IPS-15b (cell line): ENCODE measurements at regions not wholly inside any gene's neighbourhood (a gene's known extent, or its start where the extent isn't known, plus 50 kb on each side); places are given as distances from the start of the nearest gene placed in this dataset.
"Not testable (repeated sequence)": the region's sequence is repeated elsewhere in the genome, so short reads cannot be mapped to it uniquely, and the experiment has no call there.

Experiments used
- H3K27me3 ChIP-seq: one replicate; pipeline ENCODE4 v1.6.1; 2013; ENCODE audit warnings: low read length; ENCODE audit not compliant: control insufficient read depth, insufficient read depth
- H3K36me3 ChIP-seq: one replicate; pipeline ENCODE4 v1.6.1; 2013; ENCODE audit warnings: low read length; ENCODE audit not compliant: control insufficient read depth, insufficient read depth
- H3K4me1 ChIP-seq: one replicate; pipeline ENCODE4 v1.6.1; 2013; ENCODE audit warnings: mild to moderate bottlenecking, low read length; ENCODE audit not compliant: control insufficient read depth, insufficient read depth
- H3K4me3 ChIP-seq: one replicate; pipeline ENCODE4 v1.5.1; 2013; ENCODE audit warnings: low read depth, low read length
- H3K9ac ChIP-seq: one replicate; pipeline ENCODE4 v1.6.1; 2013; ENCODE audit warnings: low read depth, mild to moderate bottlenecking, low read length
- H3K9me3 ChIP-seq: one replicate; pipeline ENCODE4 v1.6.1; 2013; ENCODE audit warnings: mild to moderate bottlenecking, low read length; ENCODE audit not compliant: control insufficient read depth, insufficient read depth

DNA sequence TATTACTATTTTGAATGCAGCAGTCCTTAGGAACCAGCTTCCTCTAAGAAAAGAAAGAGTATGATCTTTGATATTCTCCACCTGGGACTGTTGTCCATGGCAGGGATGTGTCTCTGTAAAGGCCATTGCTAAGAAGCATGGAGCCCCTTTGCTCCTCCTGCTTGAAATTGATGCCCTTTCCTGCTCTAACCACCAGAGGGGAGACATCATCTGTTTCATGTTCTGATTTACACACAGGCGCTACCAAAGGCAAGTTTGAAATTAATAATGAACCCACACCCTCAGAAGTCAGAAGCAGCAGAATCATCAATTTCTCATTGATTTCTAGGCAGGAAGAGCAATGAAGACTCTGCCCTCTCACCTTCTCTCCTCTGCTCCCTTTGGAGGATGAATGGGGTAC is 253.8 kb downstream of the RMST start:
- Histone ChIP-seq H3K9me3 (no peaks in the 10 kb centered on the region), H3K9ac (no peak overlapping the region), H3K4me1 (peaks cover 14% of the 10 kb centered on the region), H3K4me3 (no peak overlapping the region), H3K27me3 (no peaks in the 10 kb centered on the region), H3K36me3 (no peaks in the 10 kb centered on the region)

DNA sequence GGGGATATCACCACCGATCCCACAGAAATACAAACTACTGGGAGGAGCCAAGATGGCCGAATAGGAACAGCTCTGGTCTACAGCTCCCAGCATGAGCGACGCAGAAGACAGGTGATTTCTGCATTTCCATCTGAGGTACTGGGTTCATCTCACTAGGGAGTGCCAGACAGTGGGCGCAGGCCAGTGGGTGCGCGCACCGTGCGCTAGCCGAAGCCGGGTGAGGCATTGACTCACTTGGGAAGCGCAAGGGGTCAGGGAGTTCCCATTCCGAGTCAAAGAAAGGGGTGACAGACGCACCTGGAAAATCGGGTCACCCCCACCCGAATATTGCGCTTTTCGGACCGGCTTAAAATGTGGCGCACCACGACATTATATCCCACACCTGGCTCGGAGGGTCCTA is 261.2 kb downstream of the RMST start:
- not testable (repeated sequence) for H3K36me3 ChIP-seq, H3K27me3 ChIP-seq, H3K9me3 ChIP-seq, H3K4me1 ChIP-seq, H3K4me3 ChIP-seq, H3K9ac ChIP-seq

DNA sequence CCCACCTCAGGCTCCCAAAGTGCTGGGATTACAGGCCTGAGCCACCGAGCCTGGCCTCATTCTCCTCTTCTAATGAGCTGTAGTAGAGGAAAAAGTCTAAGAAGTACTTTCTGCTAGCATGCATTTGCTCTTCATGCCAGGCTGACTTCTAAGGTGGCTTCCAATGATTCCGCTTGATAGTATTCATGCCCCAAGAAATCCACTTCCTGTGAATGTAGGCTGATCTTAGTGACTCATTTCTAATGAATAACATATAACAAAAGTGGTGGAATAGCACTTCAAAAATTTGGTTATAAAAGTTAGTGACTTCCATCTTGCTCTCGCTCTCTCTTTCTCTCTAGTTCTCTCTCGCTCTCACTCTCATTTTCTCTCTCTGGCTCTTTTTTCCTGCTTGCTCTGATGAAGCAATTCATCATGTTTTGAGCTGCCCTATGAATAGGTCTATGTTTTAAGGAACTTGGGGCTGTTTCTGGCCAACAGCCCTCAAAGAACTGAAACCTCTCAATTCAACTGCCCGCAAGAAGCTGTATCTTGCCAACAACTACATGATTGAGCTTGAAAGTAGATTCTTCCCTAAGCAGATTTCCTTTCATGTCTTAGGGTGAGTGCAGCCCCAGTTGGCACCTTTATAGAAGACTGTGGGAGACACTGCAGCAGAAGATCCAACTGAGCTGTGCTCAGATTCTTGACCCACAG is 282.9 kb downstream of the RMST start:
- no peaks in the 10 kb centered on the region for H3K27me3 ChIP-seq
- H3K4me1 ChIP-seq, result no peaks in the 10 kb centered on the region
- H3K36me3 ChIP-seq, result no peaks in the 10 kb centered on the region
- no peaks in the 10 kb centered on the region for H3K9me3 ChIP-seq
- no peak overlapping the region for H3K9ac ChIP-seq
- no peak overlapping the region for H3K4me3 ChIP-seq

DNA sequence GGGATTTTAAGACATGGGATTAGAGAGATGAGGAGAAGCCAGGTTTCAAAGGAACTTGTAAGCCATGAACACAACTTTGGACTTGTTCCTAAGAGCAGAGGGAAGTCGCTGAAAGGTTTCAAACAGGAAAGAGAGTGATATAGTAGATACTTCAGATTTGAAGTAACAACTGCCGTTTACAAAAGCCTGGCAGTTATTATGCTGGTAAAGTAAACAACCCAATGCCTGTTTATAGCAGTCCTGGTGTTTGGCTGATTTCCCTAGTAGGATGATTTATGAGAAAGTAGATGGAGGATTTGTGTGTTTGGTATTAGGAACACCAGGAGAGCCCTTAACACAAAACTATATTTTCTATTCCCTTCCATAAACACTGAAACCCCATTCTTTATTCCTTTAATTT is 285.7 kb downstream of the RMST start:
- Histone ChIP-seq H3K4me1 (no peaks in the 10 kb centered on the region), H3K4me3 (no peak overlapping the region), H3K9me3 (no peaks in the 10 kb centered on the region), H3K9ac (no peak overlapping the region), H3K36me3 (no peaks in the 10 kb centered on the region), H3K27me3 (no peaks in the 10 kb centered on the region)

DNA sequence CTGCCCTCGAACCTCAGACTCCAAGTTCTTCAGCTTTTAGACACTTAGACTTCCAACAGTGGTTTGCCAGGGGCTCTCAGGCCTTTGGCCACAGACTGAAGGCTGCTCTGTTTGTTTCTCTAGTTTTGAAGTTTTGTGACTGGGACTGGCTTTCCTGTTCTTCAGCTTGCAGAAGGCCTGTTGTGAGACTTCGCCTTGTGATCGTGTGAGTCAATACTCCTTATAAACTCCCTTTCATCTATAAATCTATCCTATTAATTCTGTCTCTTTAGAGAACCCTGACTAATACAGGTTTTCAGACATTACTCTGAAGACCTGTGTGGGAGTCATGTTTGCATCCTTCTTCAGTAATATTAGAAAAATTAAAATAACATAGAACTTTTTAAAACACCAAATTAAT is 289.1 kb downstream of the RMST start:
- Histone ChIP-seq H3K4me3 (no peak overlapping the region), H3K27me3 (no peaks in the 10 kb centered on the region), H3K36me3 (no peaks in the 10 kb centered on the region), H3K9ac (no peak overlapping the region), H3K4me1 (no peaks in the 10 kb centered on the region), H3K9me3 (no peaks in the 10 kb centered on the region)

DNA sequence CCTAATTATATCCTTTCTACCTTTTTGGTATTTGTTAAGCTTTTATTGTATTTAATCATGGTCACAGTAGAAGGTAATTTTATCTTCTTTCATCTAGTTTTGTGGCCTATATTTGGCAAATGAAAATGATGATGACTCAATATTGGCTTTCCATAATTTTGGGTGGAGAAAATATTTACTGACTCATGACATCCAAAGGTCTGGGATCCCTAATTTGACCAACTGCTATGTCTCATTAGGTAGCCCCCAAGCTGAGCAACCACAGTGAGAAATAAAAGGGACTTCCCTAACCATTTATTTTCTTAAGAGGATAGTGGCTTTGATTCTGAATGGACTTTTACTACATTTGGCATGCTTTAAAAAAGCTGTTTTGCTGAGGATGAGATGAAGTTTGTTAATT is 289.5 kb downstream of the RMST start:
- H3K9ac ChIP-seq, result no peak overlapping the region
- H3K36me3 ChIP-seq, result no peaks in the 10 kb centered on the region
- H3K9me3 ChIP-seq, result no peaks in the 10 kb centered on the region
- H3K27me3 ChIP-seq, result no peaks in the 10 kb centered on the region
- no peaks in the 10 kb centered on the region for H3K4me1 ChIP-seq
- H3K4me3 ChIP-seq, result no peak overlapping the region

DNA sequence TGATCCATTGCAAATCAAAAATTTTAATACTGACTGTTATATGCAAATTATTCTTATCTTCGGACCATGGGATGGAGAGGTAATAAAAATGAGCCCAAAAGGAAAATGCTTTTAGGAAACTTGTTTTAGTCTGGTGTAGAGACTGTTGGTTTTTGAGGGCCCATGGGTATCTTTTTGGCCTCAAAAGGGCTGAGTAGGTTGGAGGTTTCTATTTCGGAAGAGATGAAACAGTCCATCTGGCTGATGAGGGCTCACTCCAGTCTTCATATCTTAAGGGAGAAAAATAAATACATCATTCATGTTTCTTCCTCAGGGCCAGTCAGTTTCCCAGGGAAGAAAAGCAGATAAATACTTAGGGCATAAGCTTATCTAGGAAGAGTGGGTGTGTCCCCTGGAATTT is 290.7 kb downstream of the RMST start:
- Histone ChIP-seq H3K9ac (no peak overlapping the region), H3K9me3 (no peaks in the 10 kb centered on the region), H3K4me3 (no peak overlapping the region), H3K36me3 (no peaks in the 10 kb centered on the region), H3K4me1 (no peaks in the 10 kb centered on the region), H3K27me3 (no peaks in the 10 kb centered on the region)

DNA sequence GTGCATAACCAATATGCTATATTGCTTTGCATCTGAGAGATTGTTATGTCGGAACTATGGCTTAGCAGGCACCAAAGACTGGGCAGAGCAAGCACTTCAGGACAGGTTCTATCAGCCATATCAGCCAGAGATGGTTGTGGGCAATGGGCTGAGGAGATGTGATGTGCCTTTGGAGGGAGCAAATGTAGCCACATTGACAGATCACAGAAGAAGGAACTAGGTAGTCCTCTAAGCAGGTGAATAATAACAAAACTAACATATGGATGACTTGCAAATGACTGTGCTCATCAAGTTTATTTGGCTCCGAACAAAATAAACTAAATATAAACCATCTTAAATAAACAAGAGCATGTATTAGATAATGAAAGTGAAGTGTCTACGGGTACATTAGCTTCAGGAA is 291.7 kb downstream of the RMST start:
- H3K9ac ChIP-seq, result no peak overlapping the region
- no peak overlapping the region for H3K4me3 ChIP-seq
- H3K4me1 ChIP-seq, result no peaks in the 10 kb centered on the region
- no peaks in the 10 kb centered on the region for H3K9me3 ChIP-seq
- H3K36me3 ChIP-seq, result no peaks in the 10 kb centered on the region
- H3K27me3 ChIP-seq, result no peaks in the 10 kb centered on the region

DNA sequence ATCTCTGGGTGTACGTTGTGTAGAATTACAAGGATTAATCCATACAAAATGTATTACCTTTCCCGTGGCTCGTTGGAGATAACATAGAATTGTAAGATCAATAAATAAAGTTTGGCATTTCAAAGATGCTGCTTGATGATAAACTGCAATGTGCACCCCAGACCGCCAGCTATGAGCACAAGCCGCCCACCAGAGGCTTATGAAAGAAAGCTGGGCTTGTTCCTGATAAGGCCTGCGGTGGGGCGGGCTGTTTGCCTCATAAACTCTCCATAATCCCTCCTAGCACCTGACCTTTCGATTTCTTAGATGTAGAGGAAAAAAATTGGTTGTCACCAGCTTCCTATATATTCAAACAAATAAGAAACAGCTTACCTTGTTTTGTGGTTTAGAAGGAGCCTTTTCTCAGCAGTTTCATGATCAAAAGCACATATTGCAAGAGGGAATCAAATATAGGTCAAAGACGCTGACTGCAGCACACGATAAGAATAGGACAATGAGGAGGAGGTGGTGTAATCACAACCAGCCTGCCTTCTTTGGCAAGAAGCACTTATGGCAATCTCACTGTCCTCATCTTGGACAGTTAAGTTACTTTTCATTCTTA is 293.6 kb downstream of the RMST start:
- H3K36me3 ChIP-seq, result no peaks in the 10 kb centered on the region
- H3K4me1 ChIP-seq, result no peaks in the 10 kb centered on the region
- no peaks in the 10 kb centered on the region for H3K27me3 ChIP-seq
- H3K4me3 ChIP-seq, result no peak overlapping the region
- no peak overlapping the region for H3K9ac ChIP-seq
- no peaks in the 10 kb centered on the region for H3K9me3 ChIP-seq

DNA sequence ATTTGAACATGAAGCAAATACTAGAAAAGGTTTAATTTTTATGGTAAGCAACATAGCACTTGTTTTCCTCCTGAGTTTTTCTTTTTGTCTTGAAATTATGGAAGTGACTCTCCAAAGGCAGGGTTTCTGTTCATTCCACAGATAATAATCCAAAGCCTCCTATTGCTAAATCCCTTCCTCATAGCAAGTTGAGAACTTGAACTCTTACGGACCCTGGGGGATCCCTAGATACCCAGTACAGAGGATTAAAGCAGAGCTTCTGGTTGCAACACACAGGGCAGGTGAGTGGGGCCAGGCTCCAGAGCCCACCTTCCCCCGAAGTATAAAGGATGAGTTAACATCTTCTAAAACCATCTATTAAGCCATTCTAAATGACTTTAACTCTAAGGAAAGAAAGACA is 294.1 kb downstream of the RMST start:
- no peak overlapping the region for H3K4me3 ChIP-seq
- no peaks in the 10 kb centered on the region for H3K27me3 ChIP-seq
- no peaks in the 10 kb centered on the region for H3K36me3 ChIP-seq
- no peaks in the 10 kb centered on the region for H3K4me1 ChIP-seq
- H3K9ac ChIP-seq, result no peak overlapping the region
- H3K9me3 ChIP-seq, result no peaks in the 10 kb centered on the region

DNA sequence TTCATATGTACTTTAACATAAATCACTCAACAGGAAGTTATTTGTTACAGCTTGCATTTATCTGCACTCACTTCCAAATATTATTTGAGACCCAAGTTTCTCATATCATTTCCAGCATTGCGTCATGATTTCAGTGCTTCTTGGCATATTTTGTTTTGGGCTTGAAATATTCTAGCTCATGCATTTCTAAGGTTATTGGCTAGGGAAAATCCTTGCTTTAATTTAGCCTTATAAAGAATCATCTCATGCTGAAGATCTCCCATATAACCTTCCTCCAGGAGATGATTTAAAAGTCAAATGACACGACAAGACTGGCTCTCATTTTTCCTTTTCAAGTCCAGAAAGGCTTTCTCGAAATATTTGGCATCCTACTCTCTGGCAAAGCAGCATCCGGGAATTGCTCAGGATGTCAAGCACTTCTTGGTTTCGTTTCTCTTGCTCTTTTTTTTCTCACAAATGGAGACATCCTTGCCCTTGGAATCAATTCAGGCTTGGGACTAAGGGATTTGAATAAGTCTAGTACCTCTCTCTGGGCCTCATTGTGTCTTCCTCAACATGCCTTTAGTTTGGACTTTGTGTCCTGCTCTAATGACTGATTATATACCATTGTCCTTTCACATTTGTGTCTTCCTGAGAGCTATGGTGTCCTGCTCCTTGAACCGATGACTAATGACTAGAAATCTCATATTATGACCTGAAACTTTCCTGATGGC is 295.0 kb downstream of the RMST start:
- no peak overlapping the region for H3K4me3 ChIP-seq
- no peaks in the 10 kb centered on the region for H3K36me3 ChIP-seq
- H3K4me1 ChIP-seq, result no peaks in the 10 kb centered on the region
- no peaks in the 10 kb centered on the region for H3K9me3 ChIP-seq
- no peaks in the 10 kb centered on the region for H3K27me3 ChIP-seq
- no peak overlapping the region for H3K9ac ChIP-seq

DNA sequence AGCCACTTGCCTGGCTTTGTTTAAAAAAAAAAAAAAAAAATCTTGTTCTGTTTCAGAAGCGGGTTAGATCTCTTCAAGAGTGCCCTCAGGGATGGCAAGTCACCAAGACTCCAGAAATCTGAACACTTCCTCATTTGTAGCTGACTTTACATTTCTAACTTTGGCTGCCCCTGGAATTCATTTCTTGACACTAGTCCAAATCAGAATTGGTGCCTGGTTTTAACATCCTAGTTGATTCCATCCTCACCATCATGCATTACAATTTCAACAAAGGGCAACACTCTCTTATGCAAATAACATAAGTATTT is 295.5 kb downstream of the RMST start:
- Histone ChIP-seq H3K27me3 (no peaks in the 10 kb centered on the region), H3K9me3 (no peaks in the 10 kb centered on the region), H3K9ac (no peak overlapping the region), H3K4me3 (no peak overlapping the region), H3K4me1 (no peaks in the 10 kb centered on the region), H3K36me3 (no peaks in the 10 kb centered on the region)
